ENCODE measurements at regions not wholly inside any gene's neighbourhood (a gene's known extent, or its start where the extent isn't known, plus 50 kb on each side); places are given as distances from the start of the nearest gene placed in this dataset.

- no peak overlapping the region for H3K4me3 ChIP-seq (ENCODE audit: low read depth, low read length)
- no peaks in the 10 kb centered on the region for H3K36me3 ChIP-seq (ENCODE audit: control insufficient read depth in 2 of 2, insufficient read depth in 1 of 2, low read length in 2 of 2)
- POLR2A ChIA-PET, result no interaction called here
- no peak overlapping the region for H3K27ac ChIP-seq (ENCODE audit: extremely low read depth, low read depth, low read length)
- no peaks in the 10 kb centered on the region for H3K4me1 ChIP-seq (ENCODE audit: control insufficient read depth, insufficient read depth, low read length)
- CTCF ChIA-PET, result interaction anchor here (0.9 kb wide), 1 partner anchor 13 kb away, joined by 3 read pairs; no protein-coding TSS in a partner anchor
- no peaks in the 10 kb centered on the region for H3K9me3 ChIP-seq (ENCODE audit: control insufficient read depth, insufficient read depth, low read depth, low read length)
- no peak for TF ChIP-seq ELK4 (IDR thresholded peaks at IDR 0.05; ENCODE audit: borderline replicate concordance, low read depth, low read length)
- no peak for TF ChIP-seq ZNF639 (tag by site-specific recombination; IDR thresholded peaks at IDR 0.05)
Observed at GRCh38 chr20:24779946-24780345, 169.1 kb upstream of the CST7 start.

- Histone ChIP-seq H3K27ac (ENCODE audit: extremely low read depth, low read depth, low read length) (no peak overlapping the region), H3K36me3 (ENCODE audit: control insufficient read depth in 2 of 2, insufficient read depth in 1 of 2, low read length in 2 of 2) (no peaks in the 10 kb centered on the region), H3K4me1 (ENCODE audit: control insufficient read depth, insufficient read depth, low read length) (no peaks in the 10 kb centered on the region), H3K9me3 (ENCODE audit: control insufficient read depth, insufficient read depth, low read depth, low read length) (no peaks in the 10 kb centered on the region), H3K4me3 (ENCODE audit: low read depth, low read length) (no peak overlapping the region)
- POLR2A ChIA-PET, result no interaction called here
- CTCF ChIA-PET, result interaction anchor here (0.6 to 1.5 kb wide), 11 partner anchors 12 to 843 kb away, joined by 3 to 10 read pairs (median 3); no protein-coding TSS in a partner anchor
- TF ChIP-seq ZNF175 (tag by site-specific recombination; IDR thresholded peaks at IDR 0.05) (no peak), ZNF394 (tag by site-specific recombination; IDR thresholded peaks at IDR 0.05; ENCODE audit: borderline replicate concordance) (no peak), ZNF398 (tag by site-specific recombination; IDR thresholded peaks at IDR 0.05) (no peak), ZBTB10 (tag by site-specific recombination; IDR thresholded peaks at IDR 0.05) (no peak), ZNF544 (tag by site-specific recombination; IDR thresholded peaks at IDR 0.05) (no peak), ZNF747 (tag by site-specific recombination; IDR thresholded peaks at IDR 0.05) (no peak), ZNF362 (tag by site-specific recombination; IDR thresholded peaks at IDR 0.05) (no peak), GLIS1 (tag by site-specific recombination; IDR thresholded peaks at IDR 0.05) (no peak), TCF7L2 (IDR thresholded peaks at IDR 0.05; ENCODE audit: borderline replicate concordance, low read depth, low read length) (no peak), ZNF202 (tag by site-specific recombination; IDR thresholded peaks at IDR 0.05; ENCODE audit: borderline replicate concordance) (no peak)
Observed at GRCh38 chr20:24780674-24781417, 168.2 kb upstream of the CST7 start.
